ENCODE measurements at regions not wholly inside any gene's neighbourhood (a gene's known extent, or its start where the extent isn't known, plus 50 kb on each side); places are given as distances from the start of the nearest gene placed in this dataset.

GRCh38 chr20:17023036-17023435 is 203.8 kb upstream of the PCSK2 start:
- Histone ChIP-seq H3K56ac (ENCODE audit: insufficient read length, low read depth, low read length) (no peak overlapping the region), H3K4me1 (ENCODE audit: insufficient read depth, low read length) (peaks cover 6% of the 10 kb centered on the region; the same call in 1 of the 2 replicates), H3K9me3 (ENCODE audit: control insufficient read depth, low read depth, low read length) (peaks cover 7% of the 10 kb centered on the region), H2BK15ac (ENCODE audit: low read depth, low read length) (no peak overlapping the region), H3T11ph (ENCODE audit: low read length) (no peak overlapping the region), H3K4me2 (ENCODE audit: insufficient read depth, insufficient read length, low read length) (no peak overlapping the region), H4K91ac (ENCODE audit: insufficient read length, low read depth, low read length) (no peak overlapping the region), H2AFZ (ENCODE audit: low read length) (no peak overlapping the region), H2BK5ac (ENCODE audit: insufficient read length, low read length) (no peak overlapping the region), H3K23ac (ENCODE audit: insufficient read length, low read depth, low read length) (no peak overlapping the region), H2BK120ac (ENCODE audit: low read depth, low read length, poor library complexity, severe bottlenecking) (no peak overlapping the region), H2AK5ac (ENCODE audit: insufficient read length, low read length) (no peak overlapping the region), H3K79me2 (ENCODE audit: insufficient read depth, low read length) (no peaks in the 10 kb centered on the region), H3K27ac (ENCODE audit: insufficient read length, low read depth, low read length) (no peak overlapping the region), H2BK20ac (ENCODE audit: low read depth, low read length, poor library complexity, severe bottlenecking) (no peak overlapping the region), H3K79me1 (ENCODE audit: insufficient read depth, low read depth, low read length, poor library complexity, severe bottlenecking) (no peaks in the 10 kb centered on the region), H4K8ac (replicated peaks; ENCODE audit: insufficient read length, low read depth, low read length) (no peak overlapping the region), H3K14ac (ENCODE audit: insufficient read depth, low read length) (no peak overlapping the region), H3K9ac (ENCODE audit: extremely low read depth, insufficient read length, low read length) (no peak overlapping the region), H3K27me3 (ENCODE audit: insufficient read depth, low read length) (no peaks in the 10 kb centered on the region), H4K5ac (ENCODE audit: insufficient read length, low read depth, low read length) (no peak overlapping the region), H3K18ac (ENCODE audit: insufficient read length, low read depth, low read length) (no peak overlapping the region), H2BK12ac (ENCODE audit: insufficient read length, low read depth, low read length) (no peak overlapping the region), H4K20me1 (ENCODE audit: control insufficient read depth, insufficient read depth, insufficient read length) (no peaks in the 10 kb centered on the region), H3K4ac (ENCODE audit: low read depth, low read length) (no peak overlapping the region), H3K23me2 (ENCODE audit: insufficient read length, low read depth, low read length, poor library complexity, severe bottlenecking) (no peaks in the 10 kb centered on the region)
- H3K4me3 Mint-ChIP-seq, result no peak overlapping the region
- no peak for DNase-seq
- H3K9me3 Mint-ChIP-seq, result peaks cover 16 to 17% of the 10 kb centered on the region in 2 experiments
- 0 out of 7 replicates have a peak overlapping the region, but pooled peaks of 1 of the 3 experiments have one; percentile 32 for H3K27ac Mint-ChIP-seq
- H3K27me3 Mint-ChIP-seq (ENCODE audit: low read depth), result no peaks in the 10 kb centered on the region
- TF ChIP-seq, protein P1, sequence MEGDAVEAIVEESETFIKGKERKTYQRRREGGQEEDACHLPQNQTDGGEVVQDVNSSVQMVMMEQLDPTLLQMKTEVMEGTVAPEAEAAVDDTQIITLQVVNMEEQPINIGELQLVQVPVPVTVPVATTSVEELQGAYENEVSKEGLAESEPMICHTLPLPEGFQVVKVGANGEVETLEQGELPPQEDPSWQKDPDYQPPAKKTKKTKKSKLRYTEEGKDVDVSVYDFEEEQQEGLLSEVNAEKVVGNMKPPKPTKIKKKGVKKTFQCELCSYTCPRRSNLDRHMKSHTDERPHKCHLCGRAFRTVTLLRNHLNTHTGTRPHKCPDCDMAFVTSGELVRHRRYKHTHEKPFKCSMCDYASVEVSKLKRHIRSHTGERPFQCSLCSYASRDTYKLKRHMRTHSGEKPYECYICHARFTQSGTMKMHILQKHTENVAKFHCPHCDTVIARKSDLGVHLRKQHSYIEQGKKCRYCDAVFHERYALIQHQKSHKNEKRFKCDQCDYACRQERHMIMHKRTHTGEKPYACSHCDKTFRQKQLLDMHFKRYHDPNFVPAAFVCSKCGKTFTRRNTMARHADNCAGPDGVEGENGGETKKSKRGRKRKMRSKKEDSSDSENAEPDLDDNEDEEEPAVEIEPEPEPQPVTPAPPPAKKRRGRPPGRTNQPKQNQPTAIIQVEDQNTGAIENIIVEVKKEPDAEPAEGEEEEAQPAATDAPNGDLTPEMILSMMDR (conservative IDR thresholded peaks at IDR 0.05), result no peak
- no CpG with 5 or more reads among the region's 1 CpG for WGBS (ENCODE audit: extremely low coverage, insufficient read length, low lambda C conversion rate)
- H3K36me3 Mint-ChIP-seq (ENCODE audit: insufficient read depth in 1 of 3, low read depth in 3 of 3), result peaks cover 0 to 18% (median 11%) of the 10 kb centered on the region in 3 experiments
- peaks cover 34% of the 10 kb centered on the region in 2 experiments for H3K4me1 Mint-ChIP-seq

Measured in H9 (cell line).